GM18861 (cell line): ENCODE measurements at regions not wholly inside any gene's neighbourhood (a gene's known extent, or its start where the extent isn't known, plus 50 kb on each side); places are given as distances from the start of the nearest gene placed in this dataset.
A peak's percentile ranks its signal among the peaks of the same experiment; 100 is the strongest.
"Not testable (repeated sequence)": the region's sequence is repeated elsewhere in the genome, so short reads cannot be mapped to it uniquely, and the experiment has no call there.

Experiments used
- ATAC-seq: cut with Tn5 transposase; IDR thresholded peaks from one replicate; pipeline ENCODE4 v1.9.1; 2021; ENCODE audit not compliant: unreplicated experiment

DNA sequence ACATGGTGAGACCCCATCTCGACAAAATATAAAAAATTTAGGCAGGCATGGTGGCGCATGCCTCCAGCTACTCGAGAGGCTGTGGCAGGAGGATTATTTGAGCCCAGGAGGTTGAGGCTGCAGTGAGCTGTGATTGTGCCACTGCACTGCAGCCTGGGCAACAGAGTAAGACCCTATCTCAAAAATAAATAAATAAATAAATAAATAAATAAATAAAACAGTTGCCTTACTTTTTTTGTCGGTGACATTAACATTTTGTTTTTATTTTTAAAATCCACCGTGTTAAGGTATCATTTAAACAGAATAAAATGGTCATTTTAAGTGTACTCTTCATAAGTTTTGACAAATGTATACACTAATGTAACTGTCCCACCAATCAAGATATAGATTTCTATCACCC is 57.0 kb downstream of the RASL11A start:
- ATAC-seq = no peak

DNA sequence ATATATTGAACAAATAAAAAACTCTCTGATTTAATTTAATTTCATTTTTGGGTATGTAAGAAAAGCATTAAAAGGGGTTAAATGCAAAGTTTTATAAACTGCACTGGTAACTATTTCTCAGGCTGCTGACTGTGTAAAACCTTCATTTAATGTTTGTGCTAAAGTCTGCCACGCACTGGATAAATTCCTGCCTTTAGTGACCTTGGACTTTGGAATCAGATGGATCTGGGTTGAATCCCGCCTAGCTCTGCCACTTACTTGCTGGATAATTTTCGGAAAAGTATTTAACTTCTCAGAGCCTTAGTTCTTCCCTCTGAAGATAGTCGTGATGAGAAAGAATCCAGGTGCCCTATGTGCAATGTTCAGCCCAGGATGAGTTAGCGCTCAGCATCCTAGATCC is 58.6 kb downstream of the RASL11A start:
- ATAC-seq = no peak

DNA sequence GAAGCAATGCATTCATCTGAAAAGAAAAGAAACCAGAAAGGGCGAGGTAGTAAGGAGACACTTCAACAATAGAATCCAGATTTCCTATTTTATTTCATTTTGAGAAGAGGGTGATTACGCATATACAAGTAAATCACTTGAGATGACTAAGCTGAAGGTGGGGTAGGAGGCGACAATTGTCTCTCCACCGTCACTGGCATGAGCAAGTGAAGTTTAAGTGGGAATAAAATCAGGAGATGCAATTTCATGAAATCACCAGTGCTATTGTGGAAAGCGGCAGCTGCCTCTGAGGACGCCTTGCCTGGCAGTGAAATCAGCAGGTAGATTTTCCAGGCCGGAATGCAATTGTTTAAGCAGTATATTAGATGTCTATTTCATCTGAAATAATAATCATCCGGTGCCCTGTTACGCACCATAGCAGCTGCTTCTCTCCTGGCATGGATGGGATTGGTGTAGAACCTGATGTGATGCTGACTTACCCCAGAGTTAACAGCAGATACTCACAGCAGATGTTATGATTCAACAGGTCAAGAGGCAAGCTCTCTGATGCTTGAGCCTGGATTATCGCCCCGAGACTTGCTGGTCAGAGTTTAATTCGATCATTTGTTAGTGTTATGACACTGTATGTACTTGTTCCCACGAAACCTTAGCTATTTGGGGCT is 64.3 kb downstream of the RASL11A start:
- no peak for ATAC-seq

DNA sequence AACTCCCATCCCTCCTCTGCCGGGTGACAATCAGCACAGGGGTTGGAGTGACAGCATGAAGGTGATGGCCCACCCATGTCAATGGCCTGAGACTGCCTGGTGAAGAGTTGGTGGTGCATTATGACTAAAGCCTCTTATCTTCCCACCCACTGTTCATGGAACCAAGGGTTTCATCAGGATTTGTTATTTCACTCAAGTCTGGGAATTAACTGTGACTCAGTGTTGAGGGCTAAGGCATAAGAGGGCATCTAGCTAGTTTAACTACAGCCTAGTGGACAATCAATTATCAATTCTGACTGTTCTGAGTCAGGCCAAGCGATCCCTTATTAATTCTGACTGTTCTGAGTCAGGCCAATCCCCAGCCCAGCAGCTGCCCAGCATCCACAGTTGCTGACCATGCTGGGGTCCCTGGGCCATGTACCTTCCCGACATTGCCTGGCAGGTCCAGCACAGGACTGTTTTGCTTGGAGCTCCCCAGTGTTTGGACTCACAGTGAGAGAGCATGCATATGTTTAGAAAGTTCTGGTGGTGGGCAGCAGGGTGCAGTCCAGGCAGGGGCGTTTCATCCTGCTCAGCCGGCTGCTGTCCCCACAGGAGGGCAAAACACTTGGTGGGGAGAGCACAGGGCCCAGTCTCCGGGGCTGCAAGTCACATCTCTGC is 65.5 kb downstream of the RASL11A start:
- ATAC-seq = no peak

DNA sequence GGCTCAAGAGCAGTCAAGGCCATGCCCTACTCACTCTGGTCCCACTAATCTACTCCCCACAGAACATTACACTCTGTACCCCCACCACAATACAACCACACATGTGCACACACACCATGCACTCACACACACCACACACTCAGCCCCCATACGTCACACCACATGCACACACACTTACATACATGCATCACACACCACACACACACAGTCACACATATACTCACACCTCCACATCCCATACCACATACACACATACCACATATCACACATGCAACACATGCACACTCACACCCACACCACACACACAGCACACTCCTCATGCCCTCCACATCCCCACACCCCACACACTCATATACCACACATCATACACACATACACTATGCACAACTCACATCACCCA is 67.6 kb downstream of the RASL11A start:
- ATAC-seq = no peak

DNA sequence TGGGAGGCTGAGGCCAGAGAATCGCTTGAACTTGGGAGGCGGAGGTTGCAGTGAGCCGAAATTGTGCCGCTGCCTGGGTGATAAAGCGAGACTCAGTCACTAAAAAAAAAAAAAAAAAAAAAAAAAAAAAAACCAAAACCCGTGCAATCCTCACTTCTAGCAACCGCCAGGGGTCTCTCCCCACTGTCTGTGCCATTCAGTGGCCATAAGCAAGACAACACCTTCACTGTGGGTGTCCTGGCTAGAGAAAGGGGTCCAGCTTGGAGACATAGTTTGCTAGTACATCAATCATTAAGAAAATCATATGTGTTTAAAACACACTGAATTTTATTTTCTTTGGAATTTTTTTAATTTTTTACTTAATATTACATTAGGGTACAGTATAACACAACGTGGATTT is 68.2 kb downstream of the RASL11A start:
- ATAC-seq = no peak

DNA sequence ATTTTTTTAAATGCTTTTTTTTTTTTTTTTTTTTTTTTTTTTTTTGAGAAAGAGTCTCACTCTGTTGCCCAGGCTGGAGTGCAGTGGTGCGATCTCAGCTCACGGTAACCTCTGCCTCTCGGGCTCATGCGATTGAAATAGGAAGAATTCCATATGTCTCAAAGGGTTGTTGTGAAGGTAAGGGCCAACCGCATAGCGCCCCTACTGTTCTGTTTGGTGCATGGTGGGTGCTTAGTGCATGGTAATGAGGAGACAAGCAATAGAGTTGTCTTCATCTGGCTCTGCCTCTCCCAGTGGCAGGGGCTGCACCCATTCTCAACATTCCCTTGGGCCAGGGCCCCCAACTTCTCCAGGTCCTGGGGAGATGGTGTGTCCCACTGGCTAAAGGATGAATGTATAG is 68.7 kb downstream of the RASL11A start:
- no peak for ATAC-seq

DNA sequence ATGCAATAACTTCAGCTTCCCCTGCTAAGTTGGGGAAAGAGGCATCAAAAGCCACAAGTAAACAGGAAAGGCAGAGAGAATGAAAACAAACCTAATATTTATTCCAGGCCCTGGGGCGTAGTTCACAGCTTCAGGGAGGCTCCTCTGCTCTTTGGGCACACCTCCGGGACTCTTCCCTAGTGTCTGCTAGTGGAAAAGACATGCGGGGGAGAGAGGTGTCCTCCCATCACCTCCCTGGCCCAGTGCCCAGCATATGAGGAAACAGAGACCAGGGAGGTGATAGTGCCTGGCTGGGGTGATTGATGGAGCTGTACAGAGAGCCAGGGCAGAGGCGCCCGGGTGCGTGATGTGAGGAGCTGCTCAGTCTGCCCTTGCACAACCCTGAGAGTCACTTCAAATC is 71.0 kb downstream of the RASL11A start:
- no peak for ATAC-seq

DNA sequence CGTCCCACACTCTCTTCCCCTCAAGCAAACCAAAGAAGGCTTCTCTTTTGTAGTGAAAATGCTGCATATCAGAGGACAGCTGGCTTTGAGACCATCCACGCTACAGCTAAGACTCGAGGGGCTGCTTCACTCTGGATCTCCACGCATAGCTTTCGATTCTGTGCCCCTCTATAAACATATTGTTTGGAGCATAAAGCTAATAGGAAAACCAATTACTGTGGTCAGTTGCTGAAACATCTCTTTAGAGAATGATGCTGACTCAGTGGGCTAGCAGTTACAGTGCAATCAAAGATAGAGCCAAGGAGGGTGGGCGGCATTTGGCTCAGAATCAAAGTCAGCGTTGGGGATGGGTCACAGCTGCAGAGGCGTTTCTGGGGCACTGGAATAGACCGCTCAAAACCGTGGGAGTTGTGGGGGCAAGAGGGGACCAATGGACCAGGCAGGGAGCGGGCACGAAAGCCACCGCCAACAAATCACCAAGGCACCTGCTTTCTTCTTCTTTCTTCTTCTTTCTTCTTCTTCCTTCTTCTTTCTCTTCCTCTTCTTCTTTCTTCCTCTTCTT is 76.7 kb downstream of the RASL11A start:
- no peak for ATAC-seq

DNA sequence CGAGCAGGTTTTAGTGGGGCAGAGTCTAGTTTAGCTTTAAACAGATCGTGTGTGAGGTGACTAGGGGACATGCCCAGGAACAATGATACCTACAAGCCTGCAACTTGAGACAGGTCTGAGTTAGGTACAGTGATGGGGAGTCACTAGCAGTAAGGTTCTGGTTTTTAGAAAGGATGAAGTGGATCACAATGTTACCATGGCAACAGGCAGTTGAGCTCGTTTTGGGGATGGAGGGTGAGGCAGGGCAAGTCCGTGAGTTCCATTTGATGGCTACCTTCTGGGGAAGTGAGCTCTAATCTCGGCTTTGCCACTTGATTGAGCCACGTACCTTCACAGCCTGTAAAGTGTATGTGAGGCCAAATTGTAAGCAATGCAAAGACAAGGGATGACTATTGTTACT is 76.0 kb upstream of the GTF3A start:
- no peak for ATAC-seq

DNA sequence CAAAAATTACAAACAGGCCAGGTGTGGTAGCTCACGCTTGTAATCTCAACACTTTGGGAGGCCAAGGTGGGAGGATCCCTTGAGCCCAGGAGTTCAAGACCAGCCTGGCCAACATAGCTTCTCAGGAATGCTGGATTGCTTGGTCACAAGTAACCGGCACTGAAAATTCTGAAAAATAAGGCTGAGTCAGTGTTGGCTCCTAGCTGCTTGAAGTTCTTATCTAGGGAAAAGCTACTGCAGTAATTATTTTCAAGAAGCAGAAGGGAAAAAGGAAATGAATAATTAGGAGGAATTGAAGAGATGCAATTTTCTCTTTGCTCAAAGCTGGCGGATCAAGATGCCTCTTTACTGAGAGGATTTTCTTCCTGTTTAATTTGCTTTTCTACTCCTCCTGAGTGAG is 75.0 kb upstream of the GTF3A start:
- no peak for ATAC-seq

DNA sequence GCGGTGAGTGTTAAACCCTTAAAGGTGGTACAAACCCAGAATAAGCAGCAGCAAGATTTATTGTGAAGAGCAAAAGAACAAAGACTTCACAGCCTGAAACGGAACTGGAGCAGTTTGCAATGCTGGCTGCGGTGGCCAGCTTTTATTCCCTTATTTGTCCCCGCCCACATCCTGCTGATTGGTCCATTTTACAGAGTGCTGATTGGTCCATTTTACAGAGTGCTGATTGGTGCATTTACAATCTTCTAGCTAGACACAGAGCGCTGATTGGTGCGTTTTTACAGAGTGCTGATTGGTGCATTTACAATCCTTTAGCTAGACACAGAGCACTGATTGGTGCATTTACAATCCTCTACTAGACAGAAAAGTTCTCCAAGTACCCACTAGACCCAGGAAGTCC is 73.6 kb upstream of the GTF3A start:
- not testable (repeated sequence) for ATAC-seq

DNA sequence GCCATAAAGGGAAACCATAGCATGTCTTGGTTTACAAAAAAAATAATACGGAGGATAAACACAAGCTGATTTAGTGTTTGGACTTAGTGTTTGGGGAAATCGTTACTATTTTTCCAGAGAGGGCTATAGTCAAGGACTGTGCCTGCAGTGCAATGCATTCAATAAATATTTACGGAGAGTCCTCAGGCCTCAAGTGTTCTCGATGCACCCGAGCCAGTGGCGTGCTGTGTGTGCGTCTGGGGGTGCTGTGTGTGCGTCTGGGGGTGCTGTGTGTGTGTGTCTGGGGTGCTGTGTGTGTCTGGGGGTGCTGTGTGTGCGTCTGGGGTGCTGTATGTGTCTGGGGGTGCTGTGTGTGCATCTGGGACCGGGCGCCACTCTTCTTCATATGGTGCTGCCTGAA is 71.7 kb upstream of the GTF3A start:
- no peak for ATAC-seq

DNA sequence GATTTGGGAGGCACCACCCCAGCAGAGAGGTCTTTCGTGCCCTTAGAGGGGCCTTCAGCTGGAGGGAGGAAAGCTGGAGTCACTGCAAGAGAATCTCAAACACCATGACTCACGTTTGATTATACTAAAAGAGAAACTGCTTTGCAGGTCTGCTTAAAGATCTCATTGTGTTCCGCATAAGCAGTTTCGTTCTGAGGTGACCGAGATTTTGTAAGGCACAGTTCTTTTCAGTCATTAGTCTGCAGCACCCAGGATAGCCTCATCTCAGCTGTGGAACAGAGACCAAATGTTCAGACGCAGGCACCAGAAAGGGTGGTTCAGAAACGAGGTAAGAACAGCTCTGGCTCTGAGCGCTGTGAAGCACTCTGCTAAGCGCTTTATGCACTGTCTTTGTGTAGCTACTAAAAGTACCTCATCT is 71.2 kb upstream of the GTF3A start:
- ATAC-seq = peak; percentile 98

DNA sequence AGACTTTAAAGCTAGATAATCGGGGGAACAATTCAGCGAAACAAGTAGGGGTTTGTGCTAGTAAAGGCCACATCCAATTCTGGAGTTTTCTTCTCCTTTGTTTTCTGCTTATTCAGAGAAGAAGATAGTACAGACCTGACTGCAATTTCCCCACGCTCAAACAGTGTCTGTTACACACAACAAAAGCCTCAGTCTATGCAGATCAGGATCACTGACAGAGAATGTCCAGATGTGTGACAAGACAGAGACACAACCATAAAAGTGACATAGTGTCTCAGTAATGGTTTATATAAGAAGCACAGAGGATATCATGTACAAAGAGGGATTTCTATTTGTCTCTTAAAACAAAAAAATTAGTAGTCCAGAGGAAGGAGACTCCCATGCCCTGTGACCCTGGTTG is 70.7 kb upstream of the GTF3A start:
- ATAC-seq = no peak

DNA sequence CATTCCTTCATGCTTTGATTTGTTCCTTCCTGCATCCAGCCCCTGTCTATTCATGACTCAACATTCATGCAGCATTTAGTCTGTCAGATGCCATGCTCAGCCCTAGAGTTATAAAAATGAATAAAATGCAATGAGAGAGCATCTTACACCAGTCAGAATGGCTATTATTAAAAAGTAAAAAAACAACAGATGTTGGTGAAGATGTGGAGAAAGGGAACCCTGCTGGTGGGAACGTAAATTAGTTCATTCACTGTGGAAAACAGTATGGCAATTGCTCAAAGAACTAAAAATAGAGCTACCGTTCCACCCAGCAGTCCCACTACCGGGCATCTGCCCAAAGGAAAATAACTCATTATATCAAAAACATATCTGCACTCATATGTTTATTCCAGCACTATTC is 70.0 kb upstream of the GTF3A start:
- no peak for ATAC-seq

DNA sequence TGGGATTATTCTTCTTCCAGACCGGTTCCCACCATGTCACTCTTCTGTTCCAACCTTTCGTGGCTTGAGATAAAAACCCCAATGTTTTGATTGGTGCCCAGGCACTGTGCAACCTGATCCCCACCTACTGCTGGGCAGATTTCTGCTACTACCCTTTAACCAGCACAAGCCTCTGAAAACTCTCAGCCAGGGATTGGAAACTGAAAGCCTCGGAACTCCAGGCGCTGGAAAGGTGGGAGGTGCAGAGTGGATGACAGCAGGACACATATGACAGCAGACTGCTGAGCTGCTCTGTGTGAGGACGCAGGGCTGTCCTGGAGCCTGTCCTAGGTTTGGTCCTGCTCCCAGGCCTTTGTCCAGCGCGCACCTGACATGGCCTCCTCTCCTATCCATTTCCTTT is 68.5 kb upstream of the GTF3A start:
- ATAC-seq = no peak

DNA sequence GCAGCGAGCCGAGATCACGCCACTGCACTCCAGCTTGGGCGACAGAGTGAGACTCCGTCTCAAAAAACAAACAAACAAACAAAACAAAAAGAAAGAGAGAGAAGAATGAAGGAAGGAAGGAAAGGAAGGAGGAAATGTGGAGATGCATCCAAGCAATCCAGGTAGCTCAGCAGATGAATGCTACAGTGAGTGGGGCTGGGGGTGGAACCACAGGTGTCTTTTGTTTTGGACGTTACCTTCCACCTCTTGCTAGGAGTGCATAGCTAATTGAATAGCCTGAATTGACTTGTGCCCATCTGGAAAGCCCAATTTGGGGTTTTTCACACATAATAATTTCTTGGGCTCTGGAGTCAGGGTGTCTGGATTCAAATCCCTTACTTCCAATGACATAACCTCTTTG is 66.0 kb upstream of the GTF3A start:
- no peak for ATAC-seq

DNA sequence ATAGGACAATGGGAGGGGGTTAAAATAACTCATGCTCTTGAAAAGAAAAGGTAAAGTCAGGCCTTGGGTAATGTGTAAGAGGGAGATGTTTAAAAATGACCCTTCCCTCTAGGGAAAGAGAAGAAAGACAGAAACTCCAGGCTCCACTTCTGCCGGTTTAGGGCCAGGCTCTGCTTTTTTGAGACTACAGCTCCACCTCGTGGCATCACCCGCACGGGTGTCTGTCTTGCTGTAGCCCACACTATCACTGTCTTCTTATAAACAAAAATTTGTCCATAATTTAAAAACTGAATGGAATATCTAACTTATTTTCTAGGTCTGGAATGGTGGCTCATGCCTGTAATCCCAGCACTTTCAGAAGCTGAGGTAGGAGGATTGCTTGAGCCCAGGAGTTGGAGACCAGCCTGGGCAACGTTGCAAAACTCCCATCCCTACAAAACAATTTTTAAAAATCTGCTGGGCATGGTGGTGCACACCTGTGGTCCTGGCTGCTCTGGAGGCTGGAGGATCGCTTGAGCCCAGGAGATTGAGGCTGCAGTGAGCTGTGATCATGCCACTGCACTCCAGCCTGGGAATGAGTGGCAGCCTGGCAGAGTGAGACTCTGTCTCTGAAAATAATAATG is 65.1 kb upstream of the GTF3A start:
- peak; percentile 54 for ATAC-seq

DNA sequence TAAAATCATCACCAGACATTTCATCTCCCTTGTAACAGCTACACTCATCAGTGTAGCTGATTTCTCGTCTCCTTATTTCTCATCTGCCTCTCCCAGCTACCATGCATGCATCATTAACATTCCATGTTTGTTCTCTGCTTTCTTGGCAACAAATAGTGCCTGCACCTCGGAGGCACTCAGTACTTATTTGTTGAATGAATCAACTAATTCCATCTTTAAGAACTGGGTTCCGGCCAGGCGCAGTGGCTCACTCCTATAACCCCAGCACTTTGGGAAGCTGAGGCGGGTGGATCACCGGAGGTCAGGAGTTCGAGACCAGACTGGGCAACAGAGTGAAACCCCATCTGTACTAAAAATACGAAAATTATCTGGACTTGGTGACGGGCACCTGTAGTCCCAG is 63.9 kb upstream of the GTF3A start:
- ATAC-seq = no peak

DNA sequence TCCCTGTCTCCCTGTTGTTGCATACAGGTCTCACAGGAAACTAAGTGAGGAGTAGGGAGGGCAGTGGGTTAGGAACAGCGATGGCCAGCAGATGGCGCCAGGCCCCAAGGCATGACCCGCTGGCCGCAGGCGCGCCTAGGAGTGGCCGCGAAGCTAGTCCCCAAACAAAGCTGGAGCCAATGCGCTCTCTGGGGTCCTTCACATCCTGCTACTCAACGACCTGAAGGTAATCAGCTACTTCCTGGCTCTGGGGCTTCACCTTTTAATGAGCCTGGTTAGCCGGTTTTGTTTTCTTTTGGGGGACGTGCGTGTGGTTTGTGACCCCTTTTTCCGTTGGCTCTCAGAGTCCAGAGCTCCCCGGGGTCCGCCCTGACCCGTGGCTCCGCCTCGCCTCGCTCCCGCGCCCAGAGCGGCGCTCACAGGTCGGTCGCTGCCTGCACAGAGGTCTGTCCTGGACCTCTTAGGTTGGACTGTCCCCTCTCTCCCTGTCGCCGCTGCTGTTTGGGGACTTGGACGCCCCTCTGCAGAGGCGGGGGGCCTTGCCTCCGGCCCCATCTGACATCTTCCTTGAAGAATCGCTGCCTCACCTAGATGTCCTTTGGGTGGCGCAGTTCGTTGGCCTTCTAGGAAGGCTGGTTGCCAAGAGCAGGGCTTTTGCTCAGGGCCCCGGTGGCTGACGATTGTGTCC is 62.2 kb upstream of the GTF3A start:
- peak; percentile 79 for ATAC-seq

DNA sequence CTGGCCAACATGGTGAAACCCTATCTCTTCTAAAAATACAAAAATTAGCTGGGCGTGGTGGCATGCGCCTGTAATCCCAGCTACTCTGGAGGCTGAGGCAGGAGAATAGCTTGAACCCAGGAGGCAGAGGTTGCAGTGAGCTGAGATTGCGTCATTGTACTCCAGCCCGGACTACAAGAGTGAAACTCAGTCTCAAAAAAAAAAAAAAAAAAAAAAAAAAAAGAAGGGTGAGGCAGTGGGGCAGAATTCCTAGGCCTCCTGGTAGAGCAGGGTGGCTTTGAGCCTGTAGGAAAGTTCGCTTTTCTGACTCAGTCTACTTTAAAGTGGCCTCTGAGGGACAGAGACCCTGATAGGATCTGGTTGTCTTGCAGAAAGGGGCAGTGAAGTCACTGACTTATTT is 60.8 kb upstream of the GTF3A start:
- not testable (repeated sequence) for ATAC-seq
